GM12878 (cell line): ENCODE measurements at regions not wholly inside any gene's neighbourhood (a gene's known extent, or its start where the extent isn't known, plus 50 kb on each side); places are given as distances from the start of the nearest gene placed in this dataset.
"Not testable (repeated sequence)": the region's sequence is repeated elsewhere in the genome, so short reads cannot be mapped to it uniquely, and the experiment has no call there.

Source experiments
- ATAC-seq: fragments of 200-7000 bp; cut with Tn5 transposase; 3 replicates; pipeline ENCODE4 v1.9.1; 2020; ENCODE audit warnings: mild to moderate bottlenecking, moderate library complexity
- BruUV-seq: library from RNA; stranded (reverse); fragments of 400-500 nt; replicated peaks from 2 replicates; lab custom pipeline; 2021; lab: Mats Ljungman, UMichigan
- CTCF ChIA-PET: fragments of 300-600 bp; sonication (Branson Sonifier 250); formaldehyde crosslinking; extraction: SDS; loops from one replicate; lab custom pipeline; 2021; ENCODE audit warnings: inconsistent platforms; lab: Yijun Ruan, JAX
- POLR2A ChIA-PET: fragments of 350-600 bp; formaldehyde crosslinking; extraction: SDS; loops from one replicate; lab custom pipeline; 2021; ENCODE audit warnings: inconsistent platforms; lab: Charles Lee
- RAD21 ChIA-PET: fragments of 300-600 bp; sonication (Branson Sonifier 250); formaldehyde crosslinking; loops from one replicate; lab custom pipeline; 2023; ENCODE audit warnings: antibody characterized with exemption; ENCODE audit not compliant: unreplicated experiment; lab: Charles Lee
- SMC1A ChIA-PET: fragments of 300-600 bp; sonication (Branson Sonifier 250); formaldehyde crosslinking; loops from one replicate; lab custom pipeline; 2023; ENCODE audit not compliant: unreplicated experiment, uncharacterized antibody; lab: Charles Lee
- DNase-seq: peaks from one replicate; pipeline ENCODE4 v3.0.0-alpha.2; 2011; ENCODE audit warnings: low read depth, low spot score
- FAIRE-seq: peaks from 3 replicates; lab custom pipeline; 2011; peaks lifted over from hg19 to GRCh38; lab: Jason Lieb, UNC
- H2AFZ ChIP-seq: 2 replicates; pipeline ENCODE4 v1.6.0; 2011; ENCODE audit warnings: low read depth, low read length, control low read depth; ENCODE audit not compliant: control insufficient read depth
- H3K27ac ChIP-seq: 2 replicates; pipeline ENCODE4 v1.5.1; 2011; ENCODE audit warnings: control low read depth; ENCODE audit not compliant: control insufficient read depth, insufficient read depth
- H3K27me3 ChIP-seq, 2 experiments: replicated peaks in 1 of 2; 2 replicates each; pipeline versions ENCODE4 v1.6.0 to v1.6.1; 2011; ENCODE audit warnings: low read length in 1 of 2; ENCODE audit not compliant: control insufficient read depth in 2 of 2, insufficient read depth in 2 of 2
- H3K36me3 ChIP-seq, 2 experiments: 2 replicates each; pipeline ENCODE4 v1.5.1; 2011; ENCODE audit warnings: low read length in 1 of 2; ENCODE audit not compliant: control insufficient read depth in 2 of 2, insufficient read depth in 2 of 2
- H3K4me1 ChIP-seq: 2 replicates; pipeline ENCODE4 v1.6.1; 2011; ENCODE audit warnings: mild to moderate bottlenecking, low read length, moderate library complexity, mixed read lengths; ENCODE audit not compliant: control insufficient read depth, insufficient read depth
- H3K4me2 ChIP-seq: 2 replicates; pipeline ENCODE4 v1.6.0; 2011; ENCODE audit warnings: control low read depth; ENCODE audit not compliant: control insufficient read depth, insufficient read depth
- H3K4me3 ChIP-seq: fragments of 200-600 bp; sonication (generic); 2 replicates; pipeline ENCODE4 v1.5.1; 2016
- H3K79me2 ChIP-seq: 2 replicates; pipeline ENCODE4 v1.6.0; 2011; ENCODE audit warnings: low read length; ENCODE audit not compliant: control insufficient read depth, insufficient read depth
- H3K9ac ChIP-seq: 2 replicates; pipeline ENCODE4 v1.8.0; 2011; ENCODE audit warnings: low read length, control low read depth, mixed read lengths; ENCODE audit not compliant: control insufficient read depth, insufficient read depth
- H3K9me3 ChIP-seq: replicated peaks from 3 replicates; pipeline ENCODE4 v1.5.1; 2011; ENCODE audit warnings: mild to moderate bottlenecking, low read length; ENCODE audit not compliant: control insufficient read depth, insufficient read depth
- H4K20me1 ChIP-seq: 2 replicates; pipeline ENCODE4 v1.6.0; 2011; ENCODE audit not compliant: control insufficient read depth, insufficient read depth
- RELA ChIP-seq: fragments of 450-650 bp; IDR thresholded peaks from 2 replicates; pipeline ENCODE4 v1.8.0; 2014; ENCODE audit warnings: borderline replicate concordance; ENCODE audit not compliant: partially characterized antibody
- SPI1 ChIP-seq: IDR thresholded peaks from 2 replicates; pipeline ENCODE4 v1.6.1; 2011; ENCODE audit warnings: low read depth, mild to moderate bottlenecking, low read length, moderate library complexity, borderline replicate concordance; ENCODE audit not compliant: insufficient read depth
- ZBTB40 ChIP-seq: fragments of 450-650 bp; IDR thresholded peaks from 2 replicates; pipeline ENCODE4 v1.6.1; 2016; ENCODE audit warnings: mild to moderate bottlenecking, moderate library complexity, borderline replicate concordance
- WGBS: methylation state at CpG from one replicate; pipeline ENCODE4 v1.1.6; 2016; ENCODE audit warnings: low lambda C conversion rate; ENCODE audit not compliant: insufficient replicate concordance, insufficient coverage; ENCODE audit errors: missing lambda C conversion rate; 5-methylcytosine and 5-hydroxymethylcytosine counted together
- in situ Hi-C: fragments of 300-500 bp; cut with MboI; formaldehyde crosslinking; loops from 9 replicates; pipeline ENCODE4 v1.14.3; 2018; ENCODE audit warnings: mixed read lengths
- intact Hi-C: fragments of 100-400 bp; cut with micrococcal nuclease; formaldehyde crosslinking; loops from one replicate; pipeline ENCODE4 v1.14.2; 2022; ENCODE audit not compliant: unreplicated experiment

GRCh38 chr20:26324177-26324576, 627.5 kb upstream of the ZNF337 start:
- in situ Hi-C loops: no loop called here
- intact Hi-C loops: no loop called here
- H3K4me2 ChIP-seq: no peak overlapping the region
- BruUV-seq: no TSS peak
- 40% methylated on average over 5 of the region's 5 CpGs for WGBS
- no peaks in the 10 kb centered on the region for H3K4me1 ChIP-seq
- no peak overlapping the region for H3K27ac ChIP-seq
- no peaks in the 10 kb centered on the region for H3K9me3 ChIP-seq
- no peaks in the 10 kb centered on the region for H4K20me1 ChIP-seq
- no peak overlapping the region for H3K4me3 ChIP-seq
- ChIA-PET SMC1A (no interaction called here), POLR2A (no interaction called here), CTCF (no interaction called here), RAD21 (no interaction called here)
- H3K79me2 ChIP-seq: no peaks in the 10 kb centered on the region
- ATAC-seq (no peak), DNase-seq (no peak), FAIRE-seq (no peak)
- H3K27me3 ChIP-seq: no peaks in the 10 kb centered on the region
- H3K36me3 ChIP-seq: no peaks in the 10 kb centered on the region
- H3K9ac ChIP-seq: no peak overlapping the region
- TF ChIP-seq ZBTB40: no peak
- no peak overlapping the region for H2AFZ ChIP-seq

- Histone ChIP-seq H4K20me1 (no peaks in the 10 kb centered on the region), H3K4me2 (no peak overlapping the region), H3K9me3 (no peaks in the 10 kb centered on the region), H3K27me3 (no peaks in the 10 kb centered on the region), H3K9ac (no peak overlapping the region), H3K36me3 (no peaks in the 10 kb centered on the region), H3K79me2 (no peaks in the 10 kb centered on the region), H3K4me3 (no peak overlapping the region), H3K4me1 (no peaks in the 10 kb centered on the region), H3K27ac (no peak overlapping the region), H2AFZ (no peak overlapping the region)
- ChIA-PET RAD21 (no interaction called here), CTCF (no interaction called here), SMC1A (no interaction called here), POLR2A (no interaction called here)
- ATAC-seq (no peak), DNase-seq (no peak), FAIRE-seq (no peak)
- TF ChIP-seq SPI1 (no peak), RELA (no peak)
- BruUV-seq: no TSS peak
- intact Hi-C loops (no loop called here), in situ Hi-C loops (no loop called here)
- 48% methylated on average over 6 of the region's 6 CpGs for WGBS
These were observed 618.4 kb upstream of the ZNF337 start for GRCh38 chr20:26315054-26315453.

GRCh38 chr20:26309720-26310119, 613.1 kb upstream of the ZNF337 start:
- H3K36me3 ChIP-seq, H3K79me2 ChIP-seq, in situ Hi-C loops, POLR2A ChIA-PET, H3K4me2 ChIP-seq, BruUV-seq, H3K4me3 ChIP-seq, intact Hi-C loops, RAD21 ChIA-PET, CTCF ChIA-PET, H3K4me1 ChIP-seq, DNase-seq, H3K9ac ChIP-seq, ATAC-seq, H4K20me1 ChIP-seq, H3K27me3 ChIP-seq, H2AFZ ChIP-seq, SMC1A ChIA-PET, H3K9me3 ChIP-seq, H3K27ac ChIP-seq, FAIRE-seq: not testable (repeated sequence)
- WGBS: 75% methylated on average over 3 of the region's 3 CpGs
